Inflammatory macrophage treated with lipopolysaccharide for 4 hours (primary cell): ENCODE measurements at regions not wholly inside any gene's neighbourhood (a gene's known extent, or its start where the extent isn't known, plus 50 kb on each side); places are given as distances from the start of the nearest gene placed in this dataset.

Source experiments
- DNase-seq: peaks from one replicate; pipeline ENCODE4 v3.0.0-alpha.2; 2020

- DNase-seq: no peak
These were observed 163.3 kb upstream of the SHISA6 start for GRCh38 chr17:11077673-11078072.

- DNase-seq: no peak
These were observed 166.6 kb upstream of the SHISA6 start for GRCh38 chr17:11074451-11074850.

- no peak for DNase-seq
These were observed 184.1 kb upstream of the SHISA6 start for GRCh38 chr17:11056926-11057325.

GRCh38 chr17:11053846-11054245, 187.2 kb upstream of the SHISA6 start:
- no peak for DNase-seq

- DNase-seq: no peak
These were observed 191.5 kb upstream of the SHISA6 start for GRCh38 chr17:11049539-11049938.

GRCh38 chr17:11047228-11047627, 193.8 kb upstream of the SHISA6 start:
- DNase-seq: no peak

- DNase-seq: no peak
These were observed 201.5 kb upstream of the PIRT start for GRCh38 chr17:11039342-11039741.

- no peak for DNase-seq
These were observed 197.8 kb upstream of the PIRT start for GRCh38 chr17:11035681-11036080.

- no peak for DNase-seq
These were observed 193.9 kb upstream of the PIRT start for GRCh38 chr17:11031787-11032186.

- DNase-seq: no peak
These were observed 191.9 kb upstream of the PIRT start for GRCh38 chr17:11029791-11030190.

- no peak for DNase-seq
These were observed 190.5 kb upstream of the PIRT start for GRCh38 chr17:11028349-11028748.

- no peak for DNase-seq
These were observed 189.0 kb upstream of the PIRT start for GRCh38 chr17:11026903-11027302.

GRCh38 chr17:11023639-11024479, 186.0 kb upstream of the PIRT start:
- no peak for DNase-seq

GRCh38 chr17:11006530-11006929, 168.6 kb upstream of the PIRT start:
- no peak for DNase-seq

GRCh38 chr17:11005940-11006339, 168.1 kb upstream of the PIRT start:
- no peak for DNase-seq

GRCh38 chr17:11002417-11002816, 164.5 kb upstream of the PIRT start:
- DNase-seq: no peak

- DNase-seq: no peak
These were observed 163.8 kb upstream of the PIRT start for GRCh38 chr17:11001651-11002050.

- no peak for DNase-seq
These were observed 161.6 kb upstream of the PIRT start for GRCh38 chr17:10999484-10999883.

- DNase-seq: no peak
These were observed 155.2 kb upstream of the PIRT start for GRCh38 chr17:10993126-10993525.

GRCh38 chr17:10992106-10992880, 154.4 kb upstream of the PIRT start:
- no peak for DNase-seq

- no peak for DNase-seq
These were observed 149.9 kb upstream of the PIRT start for GRCh38 chr17:10987786-10988185.

- no peak for DNase-seq
These were observed 146.3 kb upstream of the PIRT start for GRCh38 chr17:10984220-10984619.

- DNase-seq: no peak
These were observed 138.5 kb upstream of the PIRT start for GRCh38 chr17:10976401-10976800.

- DNase-seq: no peak
These were observed 130.1 kb upstream of the PIRT start for GRCh38 chr17:10968007-10968406.
